GM12892 (cell line): ENCODE measurements at regions not wholly inside any gene's neighbourhood (a gene's known extent, or its start where the extent isn't known, plus 50 kb on each side); places are given as distances from the start of the nearest gene placed in this dataset.

Source experiments
- POLR2A ChIP-seq: IDR thresholded peaks from 2 replicates; pipeline ENCODE4 v1.6.1; 2011; ENCODE audit warnings: low read depth, low read length, control low read depth
- POLR2AphosphoS5 ChIP-seq: IDR thresholded peaks from 2 replicates; pipeline ENCODE4 v1.6.1; 2011; ENCODE audit warnings: low read depth, low read length, control low read depth
- TAF1 ChIP-seq: IDR thresholded peaks from 2 replicates; pipeline ENCODE4 v1.6.1; 2011; ENCODE audit warnings: low read depth, mild to moderate bottlenecking, control low read depth, low read length, borderline replicate concordance

GRCh38 chr22:47645923-47646322 is 883.5 kb downstream of the TBC1D22A start:
- TF ChIP-seq POLR2A: no peak
- no peak for TF ChIP-seq POLR2AphosphoS5
- no peak for TF ChIP-seq TAF1
